WTC11 (cell line): ENCODE measurements at regions not wholly inside any gene's neighbourhood (a gene's known extent, or its start where the extent isn't known, plus 50 kb on each side); places are given as distances from the start of the nearest gene placed in this dataset.

ENCODE experiments used
- CREB1 ChIP-seq: sonication (generic); formaldehyde crosslinking; IDR thresholded peaks from 2 replicates; pipeline ENCODE4 v1.8.0; 2023; ENCODE audit warnings: mild to moderate bottlenecking, missing genetic modification reagents
- CTCF ChIP-seq: fragments of 200-600 bp; IDR thresholded peaks from 2 replicates; pipeline ENCODE4 v1.8.0; 2022; ENCODE audit warnings: antibody characterized with exemption
- GABPB1 ChIP-seq: sonication (generic); formaldehyde crosslinking; IDR thresholded peaks from 2 replicates; pipeline ENCODE4 v1.8.1; 2023; ENCODE audit warnings: mild to moderate bottlenecking, missing genetic modification reagents
- HMGXB4 ChIP-seq: sonication (generic); formaldehyde crosslinking; IDR thresholded peaks from 2 replicates; pipeline ENCODE4 v1.8.1; 2023; ENCODE audit warnings: mild to moderate bottlenecking, moderate library complexity, missing genetic modification reagents
- MAX ChIP-seq: sonication (generic); formaldehyde crosslinking; IDR thresholded peaks from 2 replicates; pipeline ENCODE4 v1.8.0; 2022; ENCODE audit warnings: mild to moderate bottlenecking, missing genetic modification reagents
- RORB ChIP-seq: fragments of 250-450 bp; sonication (Bioruptor Pico); IDR thresholded peaks from 2 replicates; pipeline ENCODE4 v1.9.0; 2021; ENCODE audit warnings: mild to moderate bottlenecking
- SMAD3 ChIP-seq: sonication (generic); formaldehyde crosslinking; IDR thresholded peaks from 2 replicates; pipeline ENCODE4 v1.8.0; 2022; ENCODE audit warnings: missing genetic modification reagents, mild to moderate bottlenecking, borderline replicate concordance
- STAT6 ChIP-seq: sonication (generic); formaldehyde crosslinking; conservative IDR thresholded peaks from 2 replicates; pipeline ENCODE4 v1.8.1; 2023; ENCODE audit warnings: mild to moderate bottlenecking, low read depth, missing genetic modification reagents, moderate library complexity
- TP53 ChIP-seq: sonication (generic); formaldehyde crosslinking; IDR thresholded peaks from 2 replicates; pipeline ENCODE4 v1.8.1; 2023; ENCODE audit warnings: mild to moderate bottlenecking, missing genetic modification reagents
- ZNF281 ChIP-seq: sonication (generic); formaldehyde crosslinking; IDR thresholded peaks from 2 replicates; pipeline ENCODE4 v1.8.0; 2023; ENCODE audit warnings: mild to moderate bottlenecking, missing genetic modification reagents

- TF ChIP-seq HMGXB4: no peak
- no peak for TF ChIP-seq STAT6 (CRISPR knock-in tag)
- TF ChIP-seq TP53: no peak
- TF ChIP-seq CREB1: no peak
- TF ChIP-seq CTCF: no peak
- TF ChIP-seq ZNF281 (CRISPR knock-in tag): no peak
- TF ChIP-seq RORB: no peak
- TF ChIP-seq SMAD3: no peak
- no peak for TF ChIP-seq MAX
- no peak for TF ChIP-seq GABPB1
Observed at GRCh38 chr18:69138088-69138487, 262.6 kb upstream of the DOK6 start.
